ENCODE measurements at regions not wholly inside any gene's neighbourhood (a gene's known extent, or its start where the extent isn't known, plus 50 kb on each side); places are given as distances from the start of the nearest gene placed in this dataset.

- Histone ChIP-seq H3K14ac (ENCODE audit: insufficient read depth, low read length) (no peak overlapping the region), H2AFZ (ENCODE audit: low read length) (no peak overlapping the region), H2BK120ac (ENCODE audit: low read depth, low read length, poor library complexity, severe bottlenecking) (no peak overlapping the region), H4K8ac (replicated peaks; ENCODE audit: insufficient read length, low read depth, low read length) (no peak overlapping the region), H2BK20ac (ENCODE audit: low read depth, low read length, poor library complexity, severe bottlenecking) (no peak overlapping the region), H2BK12ac (ENCODE audit: insufficient read length, low read depth, low read length) (no peak overlapping the region), H3K23me2 (ENCODE audit: insufficient read length, low read depth, low read length, poor library complexity, severe bottlenecking) (no peaks in the 10 kb centered on the region), H3K27me3 (ENCODE audit: insufficient read depth, low read length) (no peaks in the 10 kb centered on the region), H3K4ac (ENCODE audit: low read depth, low read length) (no peak overlapping the region), H3K4me1 (ENCODE audit: insufficient read depth, low read length) (peaks cover 3% of the 10 kb centered on the region; the same call in 1 of the 2 replicates), H3K18ac (ENCODE audit: insufficient read length, low read depth, low read length) (no peak overlapping the region), H3K9ac (ENCODE audit: extremely low read depth, insufficient read length, low read length) (no peak overlapping the region), H3K4me2 (ENCODE audit: insufficient read depth, insufficient read length, low read length) (no peak overlapping the region), H3K9me3 (ENCODE audit: control insufficient read depth, low read depth, low read length) (no peaks in the 10 kb centered on the region), H3K23ac (ENCODE audit: insufficient read length, low read depth, low read length) (no peak overlapping the region), H4K5ac (ENCODE audit: insufficient read length, low read depth, low read length) (no peak overlapping the region), H2BK5ac (ENCODE audit: insufficient read length, low read length) (no peak overlapping the region), H2AK5ac (ENCODE audit: insufficient read length, low read length) (no peak overlapping the region), H3K27ac (ENCODE audit: insufficient read length, low read depth, low read length) (no peak overlapping the region), H3T11ph (ENCODE audit: low read length) (no peak overlapping the region), H4K91ac (ENCODE audit: insufficient read length, low read depth, low read length) (no peak overlapping the region), H3K79me2 (ENCODE audit: insufficient read depth, low read length) (no peaks in the 10 kb centered on the region), H3K79me1 (ENCODE audit: insufficient read depth, low read depth, low read length, poor library complexity, severe bottlenecking) (no peaks in the 10 kb centered on the region), H3K56ac (ENCODE audit: insufficient read length, low read depth, low read length) (no peak overlapping the region), H2BK15ac (ENCODE audit: low read depth, low read length) (no peak overlapping the region), H4K20me1 (ENCODE audit: control insufficient read depth, insufficient read depth, insufficient read length) (no peaks in the 10 kb centered on the region)
- Mint-ChIP-seq H3K36me3 (ENCODE audit: insufficient read depth in 1 of 3, low read depth in 3 of 3) (no peaks in the 10 kb centered on the region), H3K4me1 (no peaks in the 10 kb centered on the region; a peak in 1 of 4 replicates), H3K27ac (no peak overlapping the region; a peak in 1 of 7 replicates), H3K27me3 (ENCODE audit: low read depth) (peaks cover 4% of the 10 kb centered on the region), H3K9me3 (peaks cover 0 to 3% of the 10 kb centered on the region in 2 experiments; a peak in 2 of 5 replicates), H3K4me3 (no peak overlapping the region)
- WGBS (ENCODE audit: extremely low coverage, insufficient read length, low lambda C conversion rate): no CpG with 5 or more reads among the region's 6 CpGs
- DNase-seq: no peak
- no peak for TF ChIP-seq CTCF (conservative IDR thresholded peaks at IDR 0.05)
Observed at GRCh38 chr10:120017733-120018417, 125.3 kb downstream of the SEC23IP start.

Data from H9 (cell line).